HG02571 (cell line): ENCODE measurements at regions not wholly inside any gene's neighbourhood (a gene's known extent, or its start where the extent isn't known, plus 50 kb on each side); places are given as distances from the start of the nearest gene placed in this dataset.

Source experiments
- ATAC-seq: cut with Tn5 transposase; IDR thresholded peaks from one replicate; pipeline ENCODE4 v1.9.1; 2021; ENCODE audit warnings: mild to moderate bottlenecking, moderate library complexity; ENCODE audit not compliant: unreplicated experiment

DNA sequence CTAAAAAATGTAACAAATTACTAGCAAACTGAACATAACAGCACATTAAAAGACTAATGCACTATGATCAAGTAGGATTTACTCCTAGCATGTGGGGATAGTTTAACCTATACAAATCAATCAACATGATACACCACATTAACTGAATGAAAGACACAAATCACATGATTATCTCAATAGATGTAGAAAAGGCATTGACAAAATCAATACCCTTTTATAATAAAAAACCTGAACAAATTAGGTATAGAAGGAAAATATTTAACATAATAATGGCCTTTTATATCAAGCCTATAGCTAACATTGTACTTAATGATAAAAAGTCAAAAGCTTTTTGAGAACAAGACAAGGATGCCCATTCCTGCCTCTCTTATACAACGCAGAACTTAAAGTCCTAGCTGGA is 540.0 kb downstream of the RERGL start:
- ATAC-seq = no peak

GRCh38 chr12:17540921-17541320 is 549.1 kb downstream of the RERGL start:
- no peak for ATAC-seq

DNA sequence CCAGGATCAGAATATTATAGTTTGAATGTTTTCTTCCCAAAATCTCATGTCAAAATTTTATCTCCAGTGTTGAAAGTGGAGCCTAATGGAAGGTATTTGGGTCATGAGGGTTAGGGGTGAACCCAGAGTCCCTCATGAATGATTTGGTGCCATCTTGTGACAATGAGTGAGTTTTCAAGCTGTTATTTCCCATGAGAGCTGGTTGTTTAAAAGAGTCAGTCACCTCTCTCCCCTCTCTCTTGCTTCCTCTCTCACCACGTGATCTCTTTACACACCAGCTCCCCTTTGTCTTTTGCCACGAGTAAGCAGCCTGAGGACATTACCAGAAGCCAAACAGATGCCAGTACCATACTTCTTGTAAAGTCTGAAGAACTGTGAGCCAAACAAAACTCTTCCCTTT is 561.6 kb downstream of the RERGL start:
- no peak for ATAC-seq

DNA sequence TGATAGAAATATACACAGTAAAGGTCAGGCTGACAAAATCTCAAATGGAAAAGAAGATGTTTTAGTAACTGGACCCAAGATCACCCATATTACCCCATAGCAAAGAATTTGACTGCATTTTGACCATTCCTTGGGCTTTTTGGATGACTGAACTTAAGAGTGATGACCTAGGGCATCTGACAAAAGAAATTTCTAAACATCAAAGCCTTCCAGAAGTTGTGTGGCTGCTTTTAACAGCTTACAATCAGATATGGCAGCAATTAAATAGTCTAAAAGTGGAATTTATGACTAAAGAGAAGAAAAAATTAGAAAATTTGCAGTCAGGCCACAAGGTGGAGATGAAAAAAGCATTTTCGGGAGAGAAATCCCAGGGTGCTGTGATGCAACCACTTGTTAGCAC is 563.0 kb downstream of the RERGL start:
- no peak for ATAC-seq

- ATAC-seq = no peak
Measured at GRCh38 chr12:17511369-17511768, 578.6 kb downstream of the RERGL start.

- ATAC-seq = no peak
Measured at GRCh38 chr12:17507336-17507735, 582.7 kb downstream of the RERGL start.

DNA sequence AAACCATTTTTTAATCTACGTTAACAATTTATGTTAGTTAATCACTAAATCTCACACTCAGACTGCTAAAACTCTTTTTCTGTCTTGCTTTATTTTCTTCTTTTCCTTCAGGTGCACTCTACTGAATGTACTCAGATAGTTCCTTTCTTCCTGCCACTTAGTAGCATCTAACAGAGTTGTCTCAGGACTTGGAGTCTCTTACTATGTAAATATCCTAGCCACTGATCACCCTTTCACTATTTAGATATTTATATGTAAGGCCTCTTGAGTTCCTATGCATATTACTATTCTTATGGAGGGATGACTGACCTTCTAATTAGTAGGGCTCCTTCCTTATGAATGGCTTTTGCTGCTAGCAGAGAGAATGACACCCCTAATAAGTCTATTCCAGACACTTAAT is 586.3 kb downstream of the RERGL start:
- ATAC-seq = no peak

- ATAC-seq = no peak
Measured at GRCh38 chr12:17489452-17489851, 600.5 kb downstream of the RERGL start.

GRCh38 chr12:17478908-17479673 is 610.9 kb downstream of the RERGL start:
- ATAC-seq = no peak

DNA sequence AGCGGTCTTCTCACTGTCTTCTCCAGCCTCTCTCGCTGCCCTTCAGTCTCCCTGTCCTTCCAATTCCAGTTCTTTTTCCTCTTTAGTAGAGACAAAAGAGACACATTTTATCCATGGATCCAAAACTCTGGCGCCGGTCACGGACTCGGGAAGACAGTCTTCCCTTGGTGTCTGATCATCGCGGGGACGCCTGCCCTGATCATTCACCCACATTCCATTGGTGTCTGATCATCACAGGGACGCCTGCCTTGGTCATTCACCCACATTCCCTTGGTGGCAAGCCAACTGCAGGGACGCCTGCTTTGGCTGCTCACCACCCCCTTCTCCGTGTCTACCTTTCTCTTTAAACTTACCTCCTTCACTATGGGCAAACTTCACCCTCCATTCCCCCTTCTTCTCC is 619.5 kb downstream of the RERGL start:
- no peak for ATAC-seq

GRCh38 chr12:17459214-17459613 is 630.8 kb downstream of the RERGL start:
- no peak for ATAC-seq

- ATAC-seq = no peak
Measured at GRCh38 chr12:17456486-17456885, 633.5 kb downstream of the RERGL start.

GRCh38 chr12:17438141-17438540 is 651.9 kb downstream of the RERGL start:
- no peak for ATAC-seq

DNA sequence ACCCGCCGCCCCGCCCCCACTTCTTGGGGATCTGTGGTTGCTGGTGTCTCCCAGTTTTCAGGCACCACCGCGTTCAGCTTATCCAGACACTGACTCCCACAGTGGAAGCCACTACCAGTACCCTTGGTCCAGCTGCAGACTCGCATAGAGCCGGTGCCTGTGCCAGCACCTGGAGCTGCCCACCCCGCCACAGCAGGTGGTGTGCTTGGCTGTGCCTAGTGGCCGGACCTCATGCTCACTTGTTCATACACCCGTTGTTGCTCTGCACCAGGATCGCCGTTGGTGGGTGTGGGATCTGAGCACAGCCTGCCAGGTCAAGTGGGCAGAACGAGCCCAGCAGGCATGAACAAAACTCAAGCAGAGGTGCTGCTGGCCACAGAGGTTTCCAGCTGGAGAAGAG is 673.2 kb downstream of the RERGL start:
- ATAC-seq = no peak

- no peak for ATAC-seq
Measured at GRCh38 chr12:17414596-17414995, 675.4 kb downstream of the RERGL start.

GRCh38 chr12:17411662-17412061 is 678.3 kb downstream of the RERGL start:
- ATAC-seq = no peak

DNA sequence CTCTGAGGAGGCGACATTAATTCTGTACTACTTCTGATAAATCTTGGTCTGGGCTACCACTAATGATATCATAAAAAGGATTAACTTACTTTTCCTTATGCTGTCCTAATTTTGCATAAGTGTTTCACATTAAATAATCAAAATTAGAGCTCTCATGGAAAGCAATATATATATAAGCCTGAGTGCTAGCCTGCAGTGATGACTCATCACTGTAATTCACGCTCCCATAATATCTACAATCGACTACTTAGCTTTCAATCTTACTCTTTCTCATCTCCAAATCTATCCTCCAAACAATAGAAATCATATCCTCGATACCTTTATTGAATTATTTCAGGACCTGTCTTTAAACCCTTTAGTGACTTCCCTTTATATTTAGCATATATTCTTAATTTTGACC is 701.3 kb downstream of the RERGL start:
- no peak for ATAC-seq

DNA sequence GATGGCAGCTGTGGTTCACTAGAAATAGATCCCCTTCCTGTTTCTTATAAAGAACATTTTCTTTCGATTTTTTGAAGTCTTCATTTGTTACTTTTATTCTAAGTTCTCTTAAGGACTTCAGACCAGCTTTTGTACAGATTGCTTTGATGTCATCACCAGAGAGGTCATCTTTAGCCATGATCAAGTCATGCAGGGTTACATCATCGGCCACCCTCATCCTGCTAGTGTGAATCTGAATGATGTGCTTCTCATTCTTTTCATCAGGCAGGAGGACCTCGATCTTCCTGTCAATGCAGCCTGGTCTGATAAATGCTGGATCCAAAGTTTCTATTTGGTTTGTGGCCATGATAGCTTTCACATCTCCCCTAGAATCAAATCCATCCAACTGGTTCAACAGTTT is 706.7 kb downstream of the RERGL start:
- ATAC-seq = no peak

DNA sequence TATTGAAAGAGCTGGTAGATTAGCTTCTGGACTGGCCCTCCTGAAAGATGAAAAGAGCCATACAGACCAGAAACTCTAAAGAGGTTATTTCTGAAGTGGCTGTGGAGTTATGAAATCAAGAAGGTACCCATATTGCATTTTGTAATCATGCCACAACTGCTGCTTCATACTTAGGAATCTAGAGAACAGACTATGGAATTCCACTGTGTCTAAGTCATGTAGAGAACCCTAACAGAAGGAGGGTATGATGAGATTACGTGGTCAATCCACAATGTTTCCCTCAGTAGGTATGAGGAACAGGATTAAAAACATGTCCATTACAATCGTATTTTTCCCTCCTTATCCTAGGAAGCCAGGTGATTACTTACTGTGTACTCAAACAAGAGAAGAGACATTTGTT is 708.8 kb downstream of the RERGL start:
- no peak for ATAC-seq

- ATAC-seq = no peak
Measured at GRCh38 chr12:17372508-17372907, 717.5 kb downstream of the RERGL start.

DNA sequence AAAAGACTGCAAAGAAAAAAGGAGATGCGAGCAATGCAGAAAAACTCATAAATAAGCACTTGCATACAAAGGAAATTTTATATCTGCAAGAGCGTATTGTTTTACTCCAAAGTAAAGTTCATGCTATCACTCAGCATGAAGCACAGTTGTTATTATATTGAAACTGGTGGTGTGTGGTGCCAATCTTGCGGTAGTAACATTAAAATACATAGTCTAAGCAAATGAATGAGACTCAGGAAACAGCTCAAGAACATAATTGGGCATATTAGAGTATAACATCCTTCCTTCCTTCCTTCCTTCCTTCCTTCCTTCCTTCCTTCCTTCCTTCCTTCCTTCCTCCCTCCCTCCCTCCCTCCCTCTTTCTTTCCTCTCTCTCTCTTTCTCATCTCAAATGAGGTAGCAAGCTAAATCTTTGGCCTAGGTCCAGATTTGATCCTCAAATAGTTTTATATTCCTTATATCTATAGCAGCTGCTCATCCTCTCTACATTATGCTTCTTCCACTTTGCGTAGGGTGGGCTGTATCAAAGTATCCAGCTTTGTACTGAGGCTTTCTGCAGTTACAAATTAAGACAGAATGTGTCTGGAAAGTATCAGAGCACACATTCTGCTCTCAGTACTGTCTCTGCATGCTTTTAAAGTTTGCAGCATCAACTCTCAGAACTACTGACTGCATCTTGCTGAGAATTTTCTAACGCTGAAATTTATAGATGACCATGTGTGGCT is 718.3 kb downstream of the RERGL start:
- ATAC-seq = no peak

- ATAC-seq = no peak
Measured at GRCh38 chr12:17370621-17371020, 719.4 kb downstream of the RERGL start.

- no peak for ATAC-seq
Measured at GRCh38 chr12:17369556-17369955, 720.4 kb downstream of the RERGL start.
